ENCODE measurements at regions not wholly inside any gene's neighbourhood (a gene's known extent, or its start where the extent isn't known, plus 50 kb on each side); places are given as distances from the start of the nearest gene placed in this dataset.
"Not testable (repeated sequence)": the region's sequence is repeated elsewhere in the genome, so short reads cannot be mapped to it uniquely, and the experiment has no call there.

- not testable (repeated sequence) for DNase-seq (ENCODE audit: low read depth)
Observed at GRCh38 chr5:36782612-36783011, 94.0 kb upstream of the NIPBL start.

- no peak for DNase-seq (ENCODE audit: low read depth)
Observed at GRCh38 chr5:36786448-36787012, 90.0 kb upstream of the NIPBL start.

- DNase-seq (ENCODE audit: low read depth): no peak
Observed at GRCh38 chr5:36787365-36788093, 89.0 kb upstream of the NIPBL start.

- DNase-seq (ENCODE audit: low read depth): no peak
Observed at GRCh38 chr5:36790847-36791246, 85.7 kb upstream of the NIPBL start.

- DNase-seq (ENCODE audit: low read depth): no peak
Observed at GRCh38 chr5:36792560-36793180, 83.9 kb upstream of the NIPBL start.

- no peak for DNase-seq (ENCODE audit: low read depth)
Observed at GRCh38 chr5:36795366-36795765, 81.2 kb upstream of the NIPBL start.

- DNase-seq (ENCODE audit: low read depth): no peak
Observed at GRCh38 chr5:36796155-36796554, 80.4 kb upstream of the NIPBL start.

- DNase-seq (ENCODE audit: low read depth): no peak
Observed at GRCh38 chr5:36801523-36801922, 75.0 kb upstream of the NIPBL start.

GRCh38 chr5:36802187-36802586, 74.4 kb upstream of the NIPBL start:
- no peak for DNase-seq (ENCODE audit: low read depth)

GRCh38 chr5:36813249-36813648, 63.3 kb upstream of the NIPBL start:
- not testable (repeated sequence) for DNase-seq (ENCODE audit: low read depth)

- DNase-seq (ENCODE audit: low read depth): no peak
Observed at GRCh38 chr5:36815871-36816270, 60.7 kb upstream of the NIPBL start.

GRCh38 chr5:36820900-36821299, 55.7 kb upstream of the NIPBL start:
- DNase-seq (ENCODE audit: low read depth): no peak

GRCh38 chr5:36826694-36827093, 49.9 kb upstream of the NIPBL start:
- no peak for DNase-seq (ENCODE audit: low read depth)
